ENCODE measurements at regions not wholly inside any gene's neighbourhood (a gene's known extent, or its start where the extent isn't known, plus 50 kb on each side); places are given as distances from the start of the nearest gene placed in this dataset.
"Not testable (repeated sequence)": the region's sequence is repeated elsewhere in the genome, so short reads cannot be mapped to it uniquely, and the experiment has no call there.

DNA sequence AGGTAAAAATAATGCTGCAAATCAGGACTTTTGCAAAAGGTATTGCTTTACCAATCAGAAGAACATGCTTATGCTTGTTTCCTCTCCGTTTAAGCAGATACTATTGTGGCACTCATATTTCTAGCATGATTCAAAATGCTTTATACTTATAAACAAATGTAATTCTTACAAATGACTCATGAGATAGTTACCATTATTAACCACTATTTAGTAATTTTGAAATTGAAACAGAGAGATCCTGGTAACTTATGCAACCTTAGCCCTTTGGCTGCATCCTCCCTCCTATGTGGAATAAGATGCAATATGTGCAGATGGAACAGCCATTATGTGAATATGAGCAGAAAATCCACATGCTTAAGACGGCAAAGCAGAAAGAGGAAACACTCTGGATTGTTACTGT lies 164.7 kb downstream of the PCDH18 start:
- TF ChIP-seq, protein P1, sequence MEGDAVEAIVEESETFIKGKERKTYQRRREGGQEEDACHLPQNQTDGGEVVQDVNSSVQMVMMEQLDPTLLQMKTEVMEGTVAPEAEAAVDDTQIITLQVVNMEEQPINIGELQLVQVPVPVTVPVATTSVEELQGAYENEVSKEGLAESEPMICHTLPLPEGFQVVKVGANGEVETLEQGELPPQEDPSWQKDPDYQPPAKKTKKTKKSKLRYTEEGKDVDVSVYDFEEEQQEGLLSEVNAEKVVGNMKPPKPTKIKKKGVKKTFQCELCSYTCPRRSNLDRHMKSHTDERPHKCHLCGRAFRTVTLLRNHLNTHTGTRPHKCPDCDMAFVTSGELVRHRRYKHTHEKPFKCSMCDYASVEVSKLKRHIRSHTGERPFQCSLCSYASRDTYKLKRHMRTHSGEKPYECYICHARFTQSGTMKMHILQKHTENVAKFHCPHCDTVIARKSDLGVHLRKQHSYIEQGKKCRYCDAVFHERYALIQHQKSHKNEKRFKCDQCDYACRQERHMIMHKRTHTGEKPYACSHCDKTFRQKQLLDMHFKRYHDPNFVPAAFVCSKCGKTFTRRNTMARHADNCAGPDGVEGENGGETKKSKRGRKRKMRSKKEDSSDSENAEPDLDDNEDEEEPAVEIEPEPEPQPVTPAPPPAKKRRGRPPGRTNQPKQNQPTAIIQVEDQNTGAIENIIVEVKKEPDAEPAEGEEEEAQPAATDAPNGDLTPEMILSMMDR (IDR thresholded peaks at IDR 0.05; ENCODE audit: insufficient read depth, low read depth, low read length, missing control alignments): no peak
- DNase-seq (ENCODE audit: low read depth): no peak
- H3K4me3 ChIP-seq (ENCODE audit: low read depth, low read length): no peak overlapping the region

DNA sequence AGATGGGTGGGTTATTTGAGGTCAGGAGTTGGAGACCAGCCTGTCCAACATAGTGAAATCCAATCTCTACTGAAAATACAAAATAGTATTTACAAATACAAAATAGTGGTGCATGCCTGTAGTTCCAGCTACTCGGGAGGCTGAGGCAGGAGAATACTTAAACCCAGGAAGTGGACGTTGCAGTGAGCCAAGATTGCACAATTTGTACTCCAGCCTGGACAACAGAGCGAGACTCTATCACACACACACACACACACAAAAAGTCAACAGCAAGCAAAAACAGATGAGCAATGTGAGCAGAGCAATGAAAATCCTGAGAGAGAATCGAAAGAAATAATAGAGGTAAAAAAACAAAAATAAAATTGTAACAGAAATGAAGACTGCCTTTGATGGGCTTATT lies 168.8 kb downstream of the PCDH18 start:
- TF ChIP-seq, protein P1 (IDR thresholded peaks at IDR 0.05; ENCODE audit: insufficient read depth, low read depth, low read length, missing control alignments): no peak
- H3K4me3 ChIP-seq (ENCODE audit: low read depth, low read length): no peak overlapping the region
- no peak for DNase-seq (ENCODE audit: low read depth)

DNA sequence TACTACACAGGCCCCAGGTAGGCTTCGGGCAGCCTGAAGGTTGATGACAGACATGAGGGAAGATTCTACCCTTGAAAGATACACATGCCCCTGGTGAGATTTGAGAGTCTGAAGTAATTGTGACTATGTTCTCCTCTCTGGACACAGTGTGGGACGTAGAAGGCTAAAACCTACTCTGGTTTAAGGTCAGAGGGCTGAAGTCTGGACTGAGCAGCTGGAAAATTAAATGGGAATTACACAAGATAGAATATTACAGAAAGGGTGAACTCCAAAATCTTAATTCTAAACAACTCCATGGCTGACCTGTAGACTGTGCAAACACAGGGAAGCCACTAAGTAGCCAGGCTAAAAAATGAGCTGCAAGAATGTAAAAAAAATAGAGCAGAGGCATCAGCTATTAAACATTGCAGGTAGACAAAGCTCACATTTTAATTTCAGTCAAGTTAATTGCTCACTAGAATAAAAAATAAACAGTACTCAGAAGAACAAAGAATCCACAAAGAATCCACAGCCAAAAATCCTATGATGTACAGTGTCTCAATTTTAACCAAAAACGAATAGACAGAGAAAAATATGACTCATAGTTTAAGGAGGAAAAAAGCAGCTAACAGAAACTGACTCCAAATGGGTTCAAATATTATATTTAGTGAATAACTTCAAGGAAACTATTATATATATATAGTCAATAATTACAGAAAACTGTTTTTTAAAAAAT lies 170.4 kb downstream of the PCDH18 start:
- TF ChIP-seq, protein P1 (IDR thresholded peaks at IDR 0.05; ENCODE audit: insufficient read depth, low read depth, low read length, missing control alignments): no peak
- H3K4me3 ChIP-seq (ENCODE audit: low read depth, low read length): no peak overlapping the region
- no peak for DNase-seq (ENCODE audit: low read depth)

DNA sequence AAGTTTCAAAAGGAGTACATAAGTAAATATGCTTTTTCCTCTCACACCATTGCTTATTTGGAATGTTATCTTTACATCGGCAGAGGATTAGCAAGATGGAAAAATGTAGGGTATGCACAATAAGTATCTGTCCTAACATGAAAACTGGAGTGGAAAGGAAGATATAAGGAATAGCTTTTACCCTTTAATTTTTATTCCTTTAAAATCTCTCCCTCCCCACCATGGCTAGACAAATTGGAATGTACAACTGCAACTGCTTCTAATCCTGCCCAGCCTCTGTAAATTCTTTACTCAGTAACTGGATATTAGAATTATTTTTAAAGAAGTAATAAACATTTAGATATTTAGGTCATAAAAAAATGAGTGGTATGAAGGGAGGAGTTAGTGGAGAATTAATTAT lies 171.5 kb downstream of the PCDH18 start:
- no peak for DNase-seq (ENCODE audit: low read depth)
- TF ChIP-seq, protein P1 (IDR thresholded peaks at IDR 0.05; ENCODE audit: insufficient read depth, low read depth, low read length, missing control alignments): no peak
- H3K4me3 ChIP-seq (ENCODE audit: low read depth, low read length): no peak overlapping the region

DNA sequence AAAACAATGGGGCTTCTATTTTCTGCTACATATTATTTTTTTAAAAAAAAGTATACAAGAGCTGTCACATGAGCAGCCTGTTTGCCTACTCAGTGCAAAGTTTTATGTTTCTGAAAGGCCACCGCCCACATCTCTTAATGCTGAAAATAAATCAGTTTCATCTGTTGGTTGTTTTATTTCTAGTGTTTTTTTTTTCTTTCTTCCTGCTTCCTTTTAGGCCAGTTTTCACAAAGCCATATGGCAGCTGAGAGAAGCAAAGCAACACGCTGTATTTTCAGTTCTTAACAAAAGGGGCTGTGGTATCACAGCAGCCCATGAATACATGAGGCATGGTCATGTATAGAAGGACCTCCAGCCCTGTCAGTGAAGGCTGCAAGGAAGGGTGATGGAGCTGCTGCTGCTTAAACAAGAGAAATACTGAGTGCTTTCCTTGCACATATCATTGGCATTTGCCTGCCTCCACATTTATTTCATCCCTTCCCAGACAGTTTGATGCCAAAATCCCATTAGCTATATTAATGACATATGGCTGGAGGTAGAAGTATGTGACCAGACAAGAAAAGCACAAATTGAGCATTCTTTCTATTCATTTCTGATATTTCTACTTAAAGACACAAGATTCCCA lies 172.5 kb downstream of the PCDH18 start:
- no peak for DNase-seq (ENCODE audit: low read depth)
- H3K4me3 ChIP-seq (ENCODE audit: low read depth, low read length): no peak overlapping the region
- TF ChIP-seq, protein P1 (IDR thresholded peaks at IDR 0.05; ENCODE audit: insufficient read depth, low read depth, low read length, missing control alignments): no peak

DNA sequence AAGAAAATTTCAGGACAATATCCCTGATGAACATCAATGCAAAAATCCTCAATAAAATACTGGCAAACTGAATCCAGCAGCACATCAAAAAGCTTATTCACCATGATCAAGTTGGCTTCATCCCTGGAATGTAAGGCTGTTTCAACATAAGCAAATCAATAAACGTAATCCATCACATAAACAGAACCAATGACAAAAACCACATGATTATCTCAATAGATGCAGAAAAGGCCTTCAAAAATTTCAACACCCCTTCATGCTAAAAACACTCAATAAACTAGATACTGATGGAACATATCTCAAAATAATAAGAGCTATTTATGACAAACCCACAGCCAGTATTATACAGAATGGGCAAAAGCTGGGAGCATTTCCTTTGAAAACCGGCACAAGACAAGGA lies 177.7 kb downstream of the PCDH18 start:
- H3K4me3 ChIP-seq (ENCODE audit: low read depth, low read length); DNase-seq (ENCODE audit: low read depth): not testable (repeated sequence)

DNA sequence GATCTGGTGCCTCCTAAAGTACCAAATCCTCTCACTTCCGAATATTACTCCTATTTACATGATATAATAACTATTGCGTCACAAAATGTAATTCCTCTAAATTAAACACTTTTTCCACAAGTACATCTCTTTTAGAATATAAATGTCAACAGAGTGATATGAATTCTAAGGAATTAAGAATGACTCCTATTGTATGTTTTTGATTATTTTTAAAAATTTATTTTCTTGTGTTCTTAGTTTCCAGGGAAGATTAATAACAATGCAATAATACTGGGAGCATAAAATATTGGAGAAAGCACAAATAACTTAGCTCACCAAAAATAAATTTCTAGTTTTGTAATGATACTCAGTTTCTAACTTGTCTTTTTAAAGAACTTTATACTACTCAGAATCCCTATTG lies 184.9 kb downstream of the PCDH18 start:
- TF ChIP-seq, protein P1 (IDR thresholded peaks at IDR 0.05; ENCODE audit: insufficient read depth, low read depth, low read length, missing control alignments): no peak
- H3K4me3 ChIP-seq (ENCODE audit: low read depth, low read length): no peak overlapping the region
- DNase-seq (ENCODE audit: low read depth): no peak
